GM12878 (cell line): ENCODE measurements at regions not wholly inside any gene's neighbourhood (a gene's known extent, or its start where the extent isn't known, plus 50 kb on each side); places are given as distances from the start of the nearest gene placed in this dataset.

Experiments used
- LARP7 ChIP-seq: fragments of 450-650 bp; IDR thresholded peaks from 2 replicates; pipeline ENCODE4 v1.6.1; 2017; ENCODE audit warnings: mild to moderate bottlenecking
- POLR2A ChIP-seq: IDR thresholded peaks from 2 replicates; pipeline ENCODE4 v1.6.1; 2011; ENCODE audit warnings: low read depth, mild to moderate bottlenecking, low read length
- RAD21 ChIP-seq: IDR thresholded peaks from 2 replicates; pipeline ENCODE4 v1.6.1; 2011; ENCODE audit warnings: mild to moderate bottlenecking, low read depth, low read length, moderate library complexity; ENCODE audit not compliant: insufficient read depth
- STAT1 ChIP-seq: fragments of 450-650 bp; conservative IDR thresholded peaks from 2 replicates; pipeline ENCODE4 v1.6.1; 2014; ENCODE audit warnings: antibody characterized with exemption, mild to moderate bottlenecking
- ZNF24 ChIP-seq: fragments of 450-650 bp; IDR thresholded peaks from 2 replicates; pipeline ENCODE4 v1.6.1; 2017; ENCODE audit warnings: antibody characterized with exemption, mild to moderate bottlenecking
- TF ChIP-seq, protein P1 (sequence below), 3 experiments: IDR thresholded peaks in 2 of 3; conservative IDR thresholded peaks in 1 of 3; 2 replicates each; pipeline ENCODE4 v1.5.1; 2011; ENCODE audit warnings: low read depth in 3 of 3, low read length in 3 of 3, mild to moderate bottlenecking in 3 of 3, control low read depth in 2 of 3, moderate library complexity in 2 of 3, inconsistent platforms in 1 of 3, mixed read lengths in 1 of 3; ENCODE audit not compliant: control insufficient read depth in 2 of 3, insufficient read depth in 1 of 3; ENCODE audit errors: extremely low read depth in 1 of 3
- TF ChIP-seq, protein P2 (sequence below): fragments of 450-650 bp; IDR thresholded peaks from 2 replicates; pipeline ENCODE4 v1.6.1; 2018; ENCODE audit warnings: mild to moderate bottlenecking, low read depth, moderate library complexity; ENCODE audit not compliant: partially characterized antibody

- TF ChIP-seq RAD21 (no peak), STAT1 (no peak), LARP7 (no peak), ZNF24 (no peak), POLR2A (no peak)
- TF ChIP-seq, protein P1, sequence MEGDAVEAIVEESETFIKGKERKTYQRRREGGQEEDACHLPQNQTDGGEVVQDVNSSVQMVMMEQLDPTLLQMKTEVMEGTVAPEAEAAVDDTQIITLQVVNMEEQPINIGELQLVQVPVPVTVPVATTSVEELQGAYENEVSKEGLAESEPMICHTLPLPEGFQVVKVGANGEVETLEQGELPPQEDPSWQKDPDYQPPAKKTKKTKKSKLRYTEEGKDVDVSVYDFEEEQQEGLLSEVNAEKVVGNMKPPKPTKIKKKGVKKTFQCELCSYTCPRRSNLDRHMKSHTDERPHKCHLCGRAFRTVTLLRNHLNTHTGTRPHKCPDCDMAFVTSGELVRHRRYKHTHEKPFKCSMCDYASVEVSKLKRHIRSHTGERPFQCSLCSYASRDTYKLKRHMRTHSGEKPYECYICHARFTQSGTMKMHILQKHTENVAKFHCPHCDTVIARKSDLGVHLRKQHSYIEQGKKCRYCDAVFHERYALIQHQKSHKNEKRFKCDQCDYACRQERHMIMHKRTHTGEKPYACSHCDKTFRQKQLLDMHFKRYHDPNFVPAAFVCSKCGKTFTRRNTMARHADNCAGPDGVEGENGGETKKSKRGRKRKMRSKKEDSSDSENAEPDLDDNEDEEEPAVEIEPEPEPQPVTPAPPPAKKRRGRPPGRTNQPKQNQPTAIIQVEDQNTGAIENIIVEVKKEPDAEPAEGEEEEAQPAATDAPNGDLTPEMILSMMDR (IDR thresholded peaks at IDR 0.05 in 2 of 3, conservative IDR thresholded peaks at IDR 0.05 in 1 of 3; ENCODE audit: control insufficient read depth in 2 of 3, extremely low read depth in 1 of 3, insufficient read depth in 1 of 3, low read depth in 3 of 3, low read length in 3 of 3): no peak
- TF ChIP-seq, protein P2, sequence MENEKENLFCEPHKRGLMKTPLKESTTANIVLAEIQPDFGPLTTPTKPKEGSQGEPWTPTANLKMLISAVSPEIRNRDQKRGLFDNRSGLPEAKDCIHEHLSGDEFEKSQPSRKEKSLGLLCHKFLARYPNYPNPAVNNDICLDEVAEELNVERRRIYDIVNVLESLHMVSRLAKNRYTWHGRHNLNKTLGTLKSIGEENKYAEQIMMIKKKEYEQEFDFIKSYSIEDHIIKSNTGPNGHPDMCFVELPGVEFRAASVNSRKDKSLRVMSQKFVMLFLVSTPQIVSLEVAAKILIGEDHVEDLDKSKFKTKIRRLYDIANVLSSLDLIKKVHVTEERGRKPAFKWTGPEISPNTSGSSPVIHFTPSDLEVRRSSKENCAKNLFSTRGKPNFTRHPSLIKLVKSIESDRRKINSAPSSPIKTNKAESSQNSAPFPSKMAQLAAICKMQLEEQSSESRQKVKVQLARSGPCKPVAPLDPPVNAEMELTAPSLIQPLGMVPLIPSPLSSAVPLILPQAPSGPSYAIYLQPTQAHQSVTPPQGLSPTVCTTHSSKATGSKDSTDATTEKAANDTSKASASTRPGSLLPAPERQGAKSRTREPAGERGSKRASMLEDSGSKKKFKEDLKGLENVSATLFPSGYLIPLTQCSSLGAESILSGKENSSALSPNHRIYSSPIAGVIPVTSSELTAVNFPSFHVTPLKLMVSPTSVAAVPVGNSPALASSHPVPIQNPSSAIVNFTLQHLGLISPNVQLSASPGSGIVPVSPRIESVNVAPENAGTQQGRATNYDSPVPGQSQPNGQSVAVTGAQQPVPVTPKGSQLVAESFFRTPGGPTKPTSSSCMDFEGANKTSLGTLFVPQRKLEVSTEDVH: no peak
These were observed 68.3 kb upstream of the PGM2 start for GRCh38 chr4:37758226-37758625.
